GM13977 (cell line): ENCODE measurements at regions not wholly inside any gene's neighbourhood (a gene's known extent, or its start where the extent isn't known, plus 50 kb on each side); places are given as distances from the start of the nearest gene placed in this dataset.
"Not testable (repeated sequence)": the region's sequence is repeated elsewhere in the genome, so short reads cannot be mapped to it uniquely, and the experiment has no call there.

ENCODE experiments used
- DNase-seq: peaks from one replicate; pipeline ENCODE4 v3.0.0; 2012; ENCODE audit warnings: low spot score
- in situ Hi-C: fragments of 300-500 bp; cut with MboI; formaldehyde crosslinking; loops from one replicate; pipeline ENCODE4 v1.12.0; 2022; ENCODE audit warnings: low sequenced_read_pairs, low pct_unique_long_range_greater_than_20kb, mixed read lengths, inconsistent platforms; ENCODE audit not compliant: unreplicated experiment
- TF ChIP-seq, protein P1 (sequence below): IDR thresholded peaks from 2 replicates; pipeline ENCODE4 v1.5.1; 2012; ENCODE audit warnings: mild to moderate bottlenecking, control low read depth; ENCODE audit not compliant: insufficient read depth; ENCODE audit errors: extremely low read depth, missing control alignments

DNA sequence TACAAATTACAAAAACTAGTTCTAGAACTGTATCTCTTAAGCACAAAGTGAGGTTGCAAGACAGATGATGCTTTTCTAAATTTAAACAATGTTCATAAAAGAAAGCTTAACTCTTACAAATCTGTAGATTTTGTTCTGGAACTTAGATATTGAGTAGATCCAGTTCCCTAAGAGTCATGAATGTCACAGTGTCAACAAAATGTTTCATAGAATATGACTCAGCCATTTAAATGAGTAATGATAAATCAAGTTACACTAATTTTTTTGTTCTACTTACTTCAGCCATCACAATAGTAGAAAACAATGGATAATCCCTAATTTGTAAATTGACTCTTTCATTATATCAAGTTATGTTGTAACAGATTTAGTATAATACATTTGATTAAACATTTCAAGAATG, 239.7 kb downstream of the MEF2C start:
- TF ChIP-seq, protein P1, sequence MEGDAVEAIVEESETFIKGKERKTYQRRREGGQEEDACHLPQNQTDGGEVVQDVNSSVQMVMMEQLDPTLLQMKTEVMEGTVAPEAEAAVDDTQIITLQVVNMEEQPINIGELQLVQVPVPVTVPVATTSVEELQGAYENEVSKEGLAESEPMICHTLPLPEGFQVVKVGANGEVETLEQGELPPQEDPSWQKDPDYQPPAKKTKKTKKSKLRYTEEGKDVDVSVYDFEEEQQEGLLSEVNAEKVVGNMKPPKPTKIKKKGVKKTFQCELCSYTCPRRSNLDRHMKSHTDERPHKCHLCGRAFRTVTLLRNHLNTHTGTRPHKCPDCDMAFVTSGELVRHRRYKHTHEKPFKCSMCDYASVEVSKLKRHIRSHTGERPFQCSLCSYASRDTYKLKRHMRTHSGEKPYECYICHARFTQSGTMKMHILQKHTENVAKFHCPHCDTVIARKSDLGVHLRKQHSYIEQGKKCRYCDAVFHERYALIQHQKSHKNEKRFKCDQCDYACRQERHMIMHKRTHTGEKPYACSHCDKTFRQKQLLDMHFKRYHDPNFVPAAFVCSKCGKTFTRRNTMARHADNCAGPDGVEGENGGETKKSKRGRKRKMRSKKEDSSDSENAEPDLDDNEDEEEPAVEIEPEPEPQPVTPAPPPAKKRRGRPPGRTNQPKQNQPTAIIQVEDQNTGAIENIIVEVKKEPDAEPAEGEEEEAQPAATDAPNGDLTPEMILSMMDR: no peak
- in situ Hi-C loops: no loop called here

DNA sequence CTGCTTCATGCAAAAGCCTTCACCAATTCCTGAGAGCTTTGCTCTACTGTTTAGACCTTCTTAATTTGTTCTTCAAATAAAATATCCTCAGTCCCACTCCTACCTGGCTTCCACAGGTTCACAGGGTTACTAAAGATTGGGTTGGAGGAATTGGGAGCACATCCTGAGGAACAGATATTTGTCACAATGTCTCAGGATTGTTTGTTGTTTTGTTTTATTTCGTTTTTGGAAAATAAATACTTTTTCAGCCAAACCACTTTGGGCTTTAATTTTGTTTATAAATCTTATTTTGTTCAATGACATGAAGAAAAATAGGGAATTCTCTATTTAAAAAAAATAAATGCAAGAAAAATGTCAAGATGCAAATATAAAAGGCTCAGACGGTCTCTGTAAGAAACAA, 249.0 kb downstream of the MEF2C start:
- TF ChIP-seq, protein P1: no peak
- in situ Hi-C loops: no loop called here
- DNase-seq: no peak

More for the DNA sequence above, 239.7 kb downstream of the MEF2C start:
- no peak for DNase-seq

DNA sequence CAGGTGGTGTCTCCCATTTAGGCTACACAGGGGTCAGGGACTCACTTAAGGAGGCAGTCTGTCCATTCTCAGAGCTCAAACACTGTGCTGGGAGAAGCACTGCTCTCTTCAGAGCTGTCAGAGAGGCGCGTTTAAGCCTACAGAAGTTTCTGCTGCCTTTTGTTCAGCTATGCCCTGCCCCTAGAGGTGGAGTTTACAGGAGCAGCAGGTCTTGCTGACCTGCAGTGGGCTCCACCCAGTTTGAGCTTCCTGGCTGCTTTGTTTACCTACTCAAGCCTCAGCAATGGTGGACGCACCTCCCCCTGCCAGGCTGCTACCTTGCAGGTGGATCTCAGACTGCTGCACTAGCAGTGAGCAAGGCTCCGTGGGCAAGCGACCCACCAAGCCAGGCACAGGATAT, 260.1 kb downstream of the MEF2C start:
- in situ Hi-C loops, DNase-seq: not testable (repeated sequence)

DNA sequence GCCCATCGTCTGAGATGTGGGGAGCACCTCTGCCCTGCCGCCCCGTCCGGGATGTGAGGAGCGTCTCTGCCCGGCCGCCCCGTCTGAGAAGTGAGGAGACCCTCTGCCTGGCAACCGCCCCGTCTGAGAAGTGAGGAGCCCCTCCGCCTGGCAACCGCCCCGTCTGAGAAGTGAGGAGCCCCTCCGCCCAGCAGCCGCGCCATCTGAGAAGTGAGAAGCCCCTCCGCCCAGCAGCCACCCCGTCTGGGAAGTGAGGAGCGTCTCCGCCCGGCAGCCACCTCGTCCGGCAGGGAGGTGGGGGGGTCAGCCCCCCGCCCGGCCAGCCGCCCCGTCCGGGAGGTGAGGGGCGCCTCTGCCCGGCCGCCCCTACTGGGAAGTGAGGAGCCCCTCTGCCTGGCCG, 267.2 kb downstream of the MEF2C start:
- DNase-seq, in situ Hi-C loops: not testable (repeated sequence)

DNA sequence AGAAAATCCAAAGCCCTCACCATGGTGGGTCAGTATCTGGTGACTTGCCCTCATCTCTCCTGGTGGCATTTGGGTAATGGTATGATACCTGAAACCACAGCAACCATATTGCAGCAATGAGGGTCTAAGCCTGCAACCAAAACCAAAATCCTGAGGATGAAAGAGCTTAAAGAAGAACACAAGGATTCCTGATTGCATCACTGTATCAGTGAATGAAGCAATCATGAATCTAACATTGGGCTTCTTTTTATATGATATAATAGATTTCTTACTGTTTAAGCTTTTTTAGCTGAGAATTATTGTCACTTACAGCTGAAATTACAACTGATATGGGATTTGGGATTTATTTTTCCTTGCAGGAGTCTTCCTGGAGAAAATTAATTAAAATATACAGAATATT, 269.9 kb downstream of the MEF2C start:
- TF ChIP-seq, protein P1: no peak
- in situ Hi-C loops: no loop called here
- no peak for DNase-seq

DNA sequence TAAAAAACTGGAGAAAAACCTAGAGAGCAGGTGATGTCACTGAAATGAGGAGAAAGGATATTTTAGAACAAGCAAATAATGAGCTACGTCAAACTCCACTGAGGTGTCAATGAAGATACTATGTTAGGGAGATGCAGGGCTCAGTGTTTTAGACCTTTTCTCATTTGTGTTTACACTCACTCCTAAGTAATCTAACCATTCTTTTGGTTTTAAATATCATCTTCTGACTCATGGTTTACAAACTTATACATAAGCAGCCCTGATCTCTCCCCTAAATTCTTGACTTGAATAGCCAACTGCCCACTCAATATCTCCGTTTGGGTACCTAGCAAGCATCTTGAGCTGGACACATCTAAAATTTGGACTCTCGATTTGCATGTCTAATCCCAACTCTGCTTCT, 272.4 kb downstream of the MEF2C start:
- in situ Hi-C loops: no loop called here
- TF ChIP-seq, protein P1: no peak
- no peak for DNase-seq

DNA sequence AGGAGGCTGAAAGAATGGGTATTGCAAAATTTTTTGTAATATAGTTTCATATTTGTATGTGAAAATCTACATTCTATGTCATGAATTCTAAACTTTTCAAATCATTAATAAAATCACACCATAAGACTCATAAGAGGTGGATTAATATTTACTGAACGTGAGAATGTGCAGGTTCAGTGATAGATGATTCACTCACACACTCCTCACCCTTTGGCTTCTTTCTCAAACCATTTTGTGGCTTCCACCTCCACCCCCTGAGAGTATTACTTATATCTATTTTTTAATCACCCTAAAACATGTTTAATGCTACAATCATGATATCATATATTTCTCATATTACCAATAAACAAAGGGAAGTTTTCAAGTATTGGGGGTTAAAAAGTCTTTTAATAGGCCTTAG, 275.5 kb downstream of the MEF2C start:
- in situ Hi-C loops: no loop called here
- TF ChIP-seq, protein P1: no peak
- no peak for DNase-seq

DNA sequence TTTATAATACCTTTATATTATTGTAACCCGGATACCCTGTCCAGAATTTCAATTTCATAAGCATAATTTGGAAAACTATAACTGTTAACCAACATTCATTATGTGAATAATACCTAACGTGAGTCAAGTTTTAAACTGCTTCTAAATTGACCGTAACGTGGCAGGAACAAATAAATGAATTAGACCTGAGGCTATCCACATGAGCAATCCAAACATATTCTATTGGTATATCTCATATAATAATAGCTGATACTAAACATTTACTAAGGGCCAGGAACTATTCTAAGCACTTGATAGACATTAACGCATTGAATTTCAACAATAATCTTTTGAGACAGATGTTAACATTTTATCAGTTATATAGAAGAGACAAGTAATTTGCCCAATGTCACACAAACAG, 276.4 kb downstream of the MEF2C start:
- no peak for DNase-seq
- in situ Hi-C loops: no loop called here
- TF ChIP-seq, protein P1: no peak
